H1 (cell line): ENCODE measurements at regions not wholly inside any gene's neighbourhood (a gene's known extent, or its start where the extent isn't known, plus 50 kb on each side); places are given as distances from the start of the nearest gene placed in this dataset.

Experiments used
- CTCF ChIA-PET: fragments of 300-600 bp; sonication (Branson Sonifier 250); formaldehyde crosslinking; loops from one replicate; lab custom pipeline; 2021; ENCODE audit not compliant: partially characterized antibody; lab: Charles Lee
- POLR2A ChIA-PET: fragments of 300-600 bp; sonication (Branson Sonifier 250); formaldehyde crosslinking; loops from one replicate; lab custom pipeline; 2021; ENCODE audit warnings: inconsistent platforms; ENCODE audit not compliant: partially characterized antibody; lab: Charles Lee
- DNase-seq, 2 experiments: peaks; one replicate each; pipeline versions ENCODE4 v3.0.0 to v3.0.0-alpha.2; 2010 to 2022; ENCODE audit warnings: low spot score in 2 of 2, low read depth in 1 of 2, mixed read lengths in 1 of 2
- FAIRE-seq: peaks from 2 replicates; lab custom pipeline; 2011; peaks lifted over from hg19 to GRCh38; lab: Jason Lieb, UNC
- H2AFZ ChIP-seq: 2 replicates; pipeline ENCODE4 v1.8.1; 2012; ENCODE audit warnings: low read length, inconsistent platforms
- H2AK5ac ChIP-seq: 2 replicates; pipeline ENCODE4 v1.6.1; 2013; ENCODE audit warnings: low read depth, low read length
- H2BK120ac ChIP-seq: replicated peaks from 2 replicates; pipeline ENCODE3; 2013; ENCODE audit warnings: low read depth, low read length, inconsistent platforms
- H2BK12ac ChIP-seq: 2 replicates; pipeline ENCODE4 v1.6.1; 2013; ENCODE audit warnings: low read depth, low read length
- H2BK15ac ChIP-seq: 2 replicates; pipeline ENCODE4 v1.6.1; 2013; ENCODE audit warnings: low read length
- H2BK20ac ChIP-seq: 2 replicates; pipeline ENCODE4 v1.6.1; 2013; ENCODE audit warnings: low read length
- H2BK5ac ChIP-seq: 2 replicates; pipeline ENCODE4 v1.6.1; 2013; ENCODE audit warnings: low read depth, low read length
- H3K14ac ChIP-seq: 2 replicates; pipeline ENCODE4 v1.6.1; 2013; ENCODE audit warnings: inconsistent platforms; ENCODE audit not compliant: insufficient read length
- H3K18ac ChIP-seq: 2 replicates; pipeline ENCODE4 v1.6.1; 2013; ENCODE audit warnings: low read length; ENCODE audit errors: extremely low read depth
- H3K23ac ChIP-seq: 2 replicates; pipeline ENCODE4 v1.6.1; 2013; ENCODE audit warnings: inconsistent platforms; ENCODE audit not compliant: insufficient read length
- H3K23me2 ChIP-seq: 2 replicates; pipeline ENCODE4 v1.6.1; 2013; ENCODE audit warnings: low read depth, low read length
- H3K27ac ChIP-seq: 2 replicates; pipeline ENCODE4 v1.6.1; 2011; ENCODE audit warnings: low read depth, low read length, inconsistent platforms
- H3K27me3 ChIP-seq, 4 experiments: replicated peaks in 1 of 4; 1 replicate in 1 of 4; 2 replicates in 3 of 4; pipeline versions ENCODE4 v1.6.1 to v1.8.1; 2011 to 2013; ENCODE audit warnings: low read length in 3 of 4, mild to moderate bottlenecking in 3 of 4, inconsistent platforms in 2 of 4, mixed read lengths in 2 of 4, moderate library complexity in 1 of 4; ENCODE audit not compliant: control insufficient read depth in 3 of 4, insufficient read depth in 3 of 4; ENCODE audit errors: extremely low read depth in 1 of 4
- H3K36me3 ChIP-seq, 4 experiments: 2 replicates each; pipeline versions ENCODE4 v1.6.1 to v1.8.1; 2011 to 2013; ENCODE audit warnings: mild to moderate bottlenecking in 4 of 4, low read length in 3 of 4, moderate library complexity in 2 of 4, control low read depth in 1 of 4, inconsistent platforms in 1 of 4; ENCODE audit not compliant: insufficient read depth in 4 of 4, control insufficient read depth in 2 of 4
- H3K4ac ChIP-seq: replicated peaks from 2 replicates; pipeline ENCODE3; 2013; ENCODE audit warnings: low read length, low read depth, mixed read lengths, inconsistent platforms; ENCODE audit not compliant: insufficient read length
- H3K4me1 ChIP-seq, 4 experiments: replicated peaks in 1 of 4; 1 replicate in 1 of 4; 2 replicates in 3 of 4; pipeline versions ENCODE4 v1.6.1 to v1.8.1; 2011 to 2013; ENCODE audit warnings: low read length in 3 of 4, inconsistent platforms in 2 of 4, mixed read lengths in 1 of 4; ENCODE audit not compliant: insufficient read depth in 4 of 4, control insufficient read depth in 3 of 4
- H3K4me2 ChIP-seq, 2 experiments: 2 replicates each; pipeline versions ENCODE4 v1.6.1 to v1.8.1; 2011 to 2013; ENCODE audit warnings: low read depth in 2 of 2, low read length in 2 of 2, control low read depth in 1 of 2, inconsistent platforms in 1 of 2, mild to moderate bottlenecking in 1 of 2; ENCODE audit not compliant: insufficient read depth in 1 of 2
- H3K4me3 ChIP-seq, 4 experiments: fragments of 200-600, 300-600 bp in 1 of 4; sonication (generic), shearing (Covaris generic), sonication (Bioruptor Twin) in 1 of 4; 2 replicates each; pipeline versions ENCODE4 v1.5.1 to v1.8.1; 2011 to 2016; ENCODE audit warnings: low read length in 4 of 4, low read depth in 3 of 4, control low read depth in 2 of 4, inconsistent platforms in 2 of 4, mild to moderate bottlenecking in 2 of 4, mixed read lengths in 1 of 4, moderate library complexity in 1 of 4; ENCODE audit not compliant: insufficient read depth in 2 of 4; ENCODE audit errors: extremely low read depth in 1 of 4
- H3K56ac ChIP-seq: replicated peaks from 2 replicates; pipeline ENCODE3; 2013; ENCODE audit warnings: low read depth, mild to moderate bottlenecking, mixed read lengths, low read length, inconsistent platforms; ENCODE audit not compliant: insufficient read length
- H3K79me1 ChIP-seq: 2 replicates; pipeline ENCODE4 v1.6.1; 2013; ENCODE audit warnings: low read depth, low read length, control low read depth
- H3K79me2 ChIP-seq, 2 experiments: 2 replicates each; pipeline versions ENCODE4 v1.6.1 to v1.8.1; 2012 to 2013; ENCODE audit warnings: low read length in 2 of 2, mild to moderate bottlenecking in 2 of 2, inconsistent platforms in 1 of 2; ENCODE audit not compliant: insufficient read depth in 2 of 2, control insufficient read depth in 1 of 2
- H3K9ac ChIP-seq, 4 experiments: replicated peaks in 1 of 4; 1 replicate in 1 of 4; 2 replicates in 3 of 4; pipeline versions ENCODE4 v1.6.1 to v1.8.1; 2011 to 2013; ENCODE audit warnings: low read depth in 3 of 4, low read length in 3 of 4, control low read depth in 2 of 4, mild to moderate bottlenecking in 2 of 4, moderate library complexity in 2 of 4, inconsistent platforms in 1 of 4; ENCODE audit errors: extremely low read depth in 1 of 4
- H3K9me3 ChIP-seq, 2 experiments: 2 replicates each; pipeline versions ENCODE4 v1.6.1 to v1.8.1; 2012 to 2013; ENCODE audit warnings: mild to moderate bottlenecking in 2 of 2, moderate library complexity in 2 of 2, control low read depth in 1 of 2, inconsistent platforms in 1 of 2, low read depth in 1 of 2, low read length in 1 of 2, mixed read lengths in 1 of 2; ENCODE audit not compliant: insufficient read depth in 2 of 2
- H4K20me1 ChIP-seq, 2 experiments: replicated peaks in 1 of 2; 2 replicates each; pipeline versions ENCODE3 to v1.8.1; 2011 to 2013; ENCODE audit warnings: inconsistent platforms in 2 of 2, low read length in 2 of 2, mild to moderate bottlenecking in 1 of 2; ENCODE audit not compliant: insufficient read depth in 2 of 2, control insufficient read depth in 1 of 2
- H4K5ac ChIP-seq: 2 replicates; pipeline ENCODE4 v1.6.1; 2013; ENCODE audit warnings: low read length, low read depth, mixed read lengths, inconsistent platforms; ENCODE audit not compliant: insufficient read length
- H4K8ac ChIP-seq: 2 replicates; pipeline ENCODE4 v1.8.0; 2013; ENCODE audit warnings: mild to moderate bottlenecking, moderate library complexity, low read length, inconsistent platforms; ENCODE audit not compliant: insufficient read depth; ENCODE audit errors: extremely low read depth
- H4K91ac ChIP-seq: replicated peaks from 2 replicates; pipeline ENCODE3; 2013; ENCODE audit warnings: low read length, mixed read lengths, inconsistent platforms; ENCODE audit not compliant: insufficient read length
- CHD1 ChIP-seq: IDR thresholded peaks from 2 replicates; pipeline ENCODE4 v1.6.1; 2012; ENCODE audit warnings: low read depth, low read length, improper control_type of control experiment
- CTBP2 ChIP-seq: IDR thresholded peaks from 2 replicates; pipeline ENCODE4 v1.7.0; 2011; ENCODE audit warnings: borderline replicate concordance, mild to moderate bottlenecking, moderate library complexity, mixed read lengths, low read length; ENCODE audit not compliant: insufficient read depth, insufficient read length
- EZH2 ChIP-seq: fragments of 200-600 bp; sonication (generic); IDR thresholded peaks from 2 replicates; pipeline ENCODE4 v1.7.1; 2012; ENCODE audit warnings: low read depth, mild to moderate bottlenecking, moderate library complexity, low read length, inconsistent platforms; ENCODE audit not compliant: severe bottlenecking
- KDM4A ChIP-seq: IDR thresholded peaks from one replicate; pipeline ENCODE4 v1.7.1; 2012; ENCODE audit warnings: low read depth, mild to moderate bottlenecking, moderate library complexity, low read length, inconsistent platforms; ENCODE audit not compliant: severe bottlenecking
- SIN3A ChIP-seq, 2 experiments: IDR thresholded peaks in 1 of 2; conservative IDR thresholded peaks in 1 of 2; 2 replicates each; pipeline ENCODE4 v1.6.1; 2011 to 2012; ENCODE audit warnings: low read length in 2 of 2, improper control_type of control experiment in 1 of 2, low read depth in 1 of 2, mild to moderate bottlenecking in 1 of 2
- WGBS, 2 experiments: shearing (Covaris generic) in 1 of 2; methylation state at CpG; one replicate each; pipeline versions ENCODE4 v1.1.6 to v1.1.7; 2013 to 2015; ENCODE audit warnings: low lambda C conversion rate in 2 of 2, mixed read lengths in 2 of 2, inconsistent platforms in 1 of 2, low coverage in 1 of 2, missing lambda C conversion rate in 1 of 2; ENCODE audit not compliant: insufficient replicate concordance in 2 of 2, insufficient coverage in 1 of 2, insufficient read length in 1 of 2; ENCODE audit errors: extremely low coverage in 1 of 2, missing lambda C conversion rate in 1 of 2; 5-methylcytosine and 5-hydroxymethylcytosine counted together

- Histone ChIP-seq H3K36me3 (no peaks in the 10 kb centered on the region), H2AFZ (no peak overlapping the region), H3K56ac (no peak overlapping the region), H2BK120ac (no peak overlapping the region), H3K79me2 (no peaks in the 10 kb centered on the region), H3K4ac (no peak overlapping the region), H3K23me2 (no peaks in the 10 kb centered on the region), H2BK20ac (no peak overlapping the region), H2AK5ac (no peak overlapping the region), H4K91ac (no peak overlapping the region), H4K20me1 (no peaks in the 10 kb centered on the region), H2BK12ac (no peak overlapping the region), H3K18ac (no peak overlapping the region), H3K27ac (no peak overlapping the region), H2BK15ac (no peak overlapping the region), H3K23ac (no peak overlapping the region), H3K9me3 (no peaks in the 10 kb centered on the region), H4K5ac (no peak overlapping the region), H3K27me3 (no peaks in the 10 kb centered on the region), H3K4me2 (no peak overlapping the region), H3K14ac (no peak overlapping the region), H2BK5ac (no peak overlapping the region), H4K8ac (no peak overlapping the region), H3K4me3 (no peak overlapping the region), H3K4me1 (no peaks in the 10 kb centered on the region), H3K9ac (no peak overlapping the region), H3K79me1 (no peaks in the 10 kb centered on the region)
- CTCF ChIA-PET = interaction anchor here (0.6 kb wide), 1 partner anchor 396 kb away, joined by 3 read pairs; no protein-coding TSS in a partner anchor
- no peak for FAIRE-seq
- WGBS, 2 experiments = 100% methylated on average over 1 of the region's 1 CpG; no CpG with 5 or more reads in 1 of the 2 experiments
- POLR2A ChIA-PET = no interaction called here
- no peak for DNase-seq
- no peak for TF ChIP-seq KDM4A
- TF ChIP-seq EZH2 = no peak
- no peak for TF ChIP-seq CTBP2
- no peak for TF ChIP-seq CHD1
- TF ChIP-seq SIN3A (conservative IDR thresholded peaks at IDR 0.05 in 1 of 2, IDR thresholded peaks at IDR 0.05 in 1 of 2; ENCODE audit: low read depth in 1 of 2, low read length in 2 of 2) = no peak
Measured at GRCh38 chrX:34377645-34378044, 245.5 kb upstream of the FAM47A start.
